PC-3 (cell line): ENCODE measurements at regions not wholly inside any gene's neighbourhood (a gene's known extent, or its start where the extent isn't known, plus 50 kb on each side); places are given as distances from the start of the nearest gene placed in this dataset.

ENCODE experiments used
- CTCF ChIP-seq: fragments of 300-600 bp; sonication (generic); conservative IDR thresholded peaks from 2 replicates; pipeline ENCODE4 v1.5.1; 2017; ENCODE audit warnings: antibody characterized with exemption, low read depth, mild to moderate bottlenecking, low read length
- EZH2 ChIP-seq: fragments of 300-600 bp; sonication (generic); IDR thresholded peaks from one replicate; pipeline ENCODE4 v1.6.1; 2017; ENCODE audit warnings: antibody characterized with exemption, mild to moderate bottlenecking, low read length; ENCODE audit not compliant: unreplicated experiment
- EZH2phosphoT487 ChIP-seq: fragments of 300-600 bp; sonication (generic); IDR thresholded peaks from 2 replicates; pipeline ENCODE4 v1.6.1; 2018; ENCODE audit warnings: mild to moderate bottlenecking, antibody characterized with exemption, low read length, borderline replicate concordance

- TF ChIP-seq EZH2 (no peak), CTCF (no peak), EZH2phosphoT487 (no peak)
Measured at GRCh38 chr7:125357676-125358455, 428.2 kb upstream of the POT1 start.
